Right lobe of liver (tissue), 6 donors: ENCODE measurements at regions not wholly inside any gene's neighbourhood (a gene's known extent, or its start where the extent isn't known, plus 50 kb on each side); places are given as distances from the start of the nearest gene placed in this dataset.

Experiments
- ATAC-seq, 4 donors: fragments of 200-7000 bp; cut with Tn5 transposase; one replicate each; pipeline ENCODE4 v1.9.1; 2020; ENCODE audit warnings: mild to moderate bottlenecking in 4 of 4, moderate library complexity in 4 of 4
- DNase-seq, 3 donors: peaks; one replicate each; pipeline ENCODE4 v3.0.0-alpha.2; 2020
- H3K27ac ChIP-seq, 3 donors: fragments of 200-600 bp; one replicate each; pipeline ENCODE4 v1.8.0; 2022
- H3K27me3 ChIP-seq, 2 donors: fragments of 200-600 bp; one replicate each; pipeline ENCODE4 v1.8.0; 2022
- H3K36me3 ChIP-seq, 4 donors: fragments of 200-600 bp; sonication (generic) in 1 of 4; one replicate each; pipeline versions ENCODE4 v1.5.1 to v1.8.0; 2017 to 2022; ENCODE audit warnings: control low read depth in 1 of 4
- H3K4me1 ChIP-seq, 4 donors: fragments of 200-600 bp; sonication (generic) in 1 of 4; one replicate each; pipeline versions ENCODE4 v1.5.1 to v1.8.0; 2017 to 2022; ENCODE audit warnings: control low read depth in 1 of 4
- H3K4me3 ChIP-seq, 3 donors: fragments of 200-600 bp; one replicate each; pipeline ENCODE4 v1.8.0; 2022
- H3K9me3 ChIP-seq, 4 donors: fragments of 200-600 bp; sonication (generic) in 1 of 4; one replicate each; pipeline versions ENCODE4 v1.5.1 to v1.8.0; 2017 to 2022; ENCODE audit warnings: control low read depth in 1 of 4
- POLR2A ChIP-seq: fragments of 450-650 bp; IDR thresholded peaks from one replicate; pipeline ENCODE4 v1.6.1; 2017; ENCODE audit warnings: antibody characterized with exemption, mild to moderate bottlenecking
- WGBS: methylation state at CpG from one replicate; pipeline ENCODE4 v1.1.6; 2018; ENCODE audit warnings: low coverage, low lambda C conversion rate; ENCODE audit not compliant: insufficient coverage; ENCODE audit errors: missing lambda C conversion rate; 5-methylcytosine and 5-hydroxymethylcytosine counted together
- intact Hi-C, 2 donors: fragments of 100-400 bp; cut with DNase I; formaldehyde crosslinking; loops; one replicate each; pipeline versions ENCODE4 v1.11.2 to v1.14.1; 2022
- TF ChIP-seq, protein P1 (sequence below), 4 donors: fragments of 200-600 bp in 3 of 4; fragments of 450-650 bp in 1 of 4; IDR thresholded peaks; one replicate each; pipeline versions ENCODE4 v1.5.1 to v1.8.0; 2016 to 2022; ENCODE audit warnings: antibody characterized with exemption in 4 of 4, mild to moderate bottlenecking in 2 of 4
- donor health status: DM: no; HTN: yes; CAD: no.
- donor health status: DM: no; HTN: no; CAD: no.
- donor health status: DM: no; HTN: no; CAD: no.
- donor health status: DM: no; HTN: yes; CAD: no.
- donor health status: DM: no; HTN: yes; CAD: no.

DNA sequence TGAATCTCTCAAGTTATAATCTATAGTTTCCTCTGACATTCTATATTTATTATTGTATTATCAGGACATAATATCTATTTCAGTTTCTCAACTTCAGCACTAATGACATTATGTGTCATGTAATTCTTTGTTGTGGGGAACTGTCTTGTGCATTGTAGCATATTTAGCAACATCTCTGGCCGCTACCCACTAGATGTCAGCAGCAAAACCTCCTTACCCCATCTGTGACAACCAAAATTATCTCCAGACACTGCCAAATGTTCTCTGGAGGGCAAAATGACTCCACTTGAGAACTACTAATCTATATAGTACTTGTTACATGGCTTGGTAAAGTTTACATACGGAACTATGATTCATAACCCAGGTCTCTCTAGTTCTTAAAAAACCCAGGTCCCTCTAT lies 110.2 kb downstream of the RASSF9 start:
- ATAC-seq = no peak
- Histone ChIP-seq H3K27me3 (no peaks in the 10 kb centered on the region), H3K9me3 (peaks cover 0 to 3% (median 0%) of the 10 kb centered on the region in 4 donors), H3K4me3 (no peak overlapping the region), H3K27ac (no peak overlapping the region), H3K4me1 (no peaks in the 10 kb centered on the region), H3K36me3 (no peaks in the 10 kb centered on the region)
- 60% methylated on average over 2 of the region's 2 CpGs for WGBS
- intact Hi-C loops = no loop called here
- TF ChIP-seq, protein P1, sequence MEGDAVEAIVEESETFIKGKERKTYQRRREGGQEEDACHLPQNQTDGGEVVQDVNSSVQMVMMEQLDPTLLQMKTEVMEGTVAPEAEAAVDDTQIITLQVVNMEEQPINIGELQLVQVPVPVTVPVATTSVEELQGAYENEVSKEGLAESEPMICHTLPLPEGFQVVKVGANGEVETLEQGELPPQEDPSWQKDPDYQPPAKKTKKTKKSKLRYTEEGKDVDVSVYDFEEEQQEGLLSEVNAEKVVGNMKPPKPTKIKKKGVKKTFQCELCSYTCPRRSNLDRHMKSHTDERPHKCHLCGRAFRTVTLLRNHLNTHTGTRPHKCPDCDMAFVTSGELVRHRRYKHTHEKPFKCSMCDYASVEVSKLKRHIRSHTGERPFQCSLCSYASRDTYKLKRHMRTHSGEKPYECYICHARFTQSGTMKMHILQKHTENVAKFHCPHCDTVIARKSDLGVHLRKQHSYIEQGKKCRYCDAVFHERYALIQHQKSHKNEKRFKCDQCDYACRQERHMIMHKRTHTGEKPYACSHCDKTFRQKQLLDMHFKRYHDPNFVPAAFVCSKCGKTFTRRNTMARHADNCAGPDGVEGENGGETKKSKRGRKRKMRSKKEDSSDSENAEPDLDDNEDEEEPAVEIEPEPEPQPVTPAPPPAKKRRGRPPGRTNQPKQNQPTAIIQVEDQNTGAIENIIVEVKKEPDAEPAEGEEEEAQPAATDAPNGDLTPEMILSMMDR (IDR thresholded peaks at IDR 0.05) = peak in 1 of 4 donors; percentile 2
- no peak for TF ChIP-seq POLR2A
- no peak for DNase-seq

DNA sequence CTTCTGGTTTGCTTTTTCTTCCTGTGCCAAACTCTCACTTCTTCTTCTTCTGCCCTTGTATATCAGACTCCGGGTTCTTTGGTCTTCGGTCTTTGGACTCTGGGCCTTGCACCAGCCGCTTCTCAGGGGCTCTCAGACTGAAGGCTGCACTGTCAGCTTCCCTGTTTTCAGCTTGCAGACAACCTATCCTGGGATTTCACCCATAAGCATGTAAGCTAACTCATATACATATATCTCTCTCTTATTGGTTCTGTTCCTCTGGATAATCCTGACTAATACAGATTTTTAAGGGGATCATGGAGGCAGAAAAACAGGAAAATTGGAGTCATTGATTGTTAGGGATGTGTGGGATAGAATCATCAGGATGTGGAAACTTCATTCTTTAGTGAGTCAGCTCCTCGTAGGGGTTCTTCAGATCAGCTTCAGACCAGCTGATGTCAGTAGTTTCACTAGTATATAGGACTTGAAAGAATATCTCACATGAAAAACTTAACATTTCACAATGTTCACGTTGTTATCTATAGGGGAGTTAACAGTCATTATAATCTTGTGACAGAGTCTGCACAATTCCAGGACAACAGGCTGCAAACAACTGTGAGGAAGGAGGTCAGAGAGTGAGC lies 102.9 kb downstream of the RASSF9 start:
- no peaks in the 10 kb centered on the region for H3K4me1 ChIP-seq
- TF ChIP-seq, protein P1 (IDR thresholded peaks at IDR 0.05) = no peak
- TF ChIP-seq POLR2A = no peak
- DNase-seq (no peak), ATAC-seq (no peak)
- no peaks in the 10 kb centered on the region for H3K27me3 ChIP-seq
- H3K27ac ChIP-seq = no peak overlapping the region
- intact Hi-C loops = no loop called here
- WGBS = 31% methylated on average over 4 of the region's 5 CpGs
- peaks cover 0 to 3% (median 0%) of the 10 kb centered on the region in 4 donors for H3K9me3 ChIP-seq
- no peak overlapping the region for H3K4me3 ChIP-seq
- no peaks in the 10 kb centered on the region for H3K36me3 ChIP-seq

GRCh38 chr12:85733984-85734383 lies 102.2 kb downstream of the RASSF9 start:
- 22% methylated on average over 1 of the region's 1 CpG for WGBS
- H3K4me1 ChIP-seq = no peaks in the 10 kb centered on the region
- H3K36me3 ChIP-seq = no peaks in the 10 kb centered on the region
- H3K9me3 ChIP-seq = peaks cover 0 to 3% (median 0%) of the 10 kb centered on the region in 4 donors
- no peak for DNase-seq
- TF ChIP-seq POLR2A = no peak
- TF ChIP-seq, protein P1 (IDR thresholded peaks at IDR 0.05) = no peak
- H3K27ac ChIP-seq = no peak overlapping the region
- no peak overlapping the region for H3K4me3 ChIP-seq
- ATAC-seq = no peak
- H3K27me3 ChIP-seq = no peaks in the 10 kb centered on the region
- intact Hi-C loops = no loop called here

DNA sequence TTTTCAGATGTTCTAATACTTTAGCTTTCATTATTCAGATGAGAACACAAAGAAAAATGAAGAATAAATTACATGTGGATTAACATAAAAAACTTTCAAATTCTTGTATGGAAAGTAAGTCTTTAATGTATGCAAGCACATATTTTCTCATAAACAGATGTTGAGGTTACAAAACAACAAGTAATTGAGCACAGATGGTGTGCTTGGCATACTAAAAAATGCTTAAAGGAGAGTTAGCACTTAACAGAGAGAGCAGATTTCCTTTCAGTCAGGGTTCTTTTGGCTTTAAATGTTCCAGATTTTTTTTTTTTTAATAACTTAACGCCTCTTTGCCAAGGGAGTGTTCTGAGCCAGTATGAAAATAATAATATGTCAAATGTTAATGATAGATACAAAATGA lies 96.0 kb downstream of the RASSF9 start:
- no peak for DNase-seq
- ATAC-seq = no peak
- Histone ChIP-seq H3K4me1 (no peaks in the 10 kb centered on the region), H3K27me3 (no peaks in the 10 kb centered on the region), H3K27ac (no peak overlapping the region), H3K9me3 (no peaks in the 10 kb centered on the region), H3K36me3 (no peaks in the 10 kb centered on the region), H3K4me3 (no peak overlapping the region)
- whole genome bisulfite sequencing = 28% methylated on average over 1 of the region's 1 CpG
- intact Hi-C loops = no loop called here
- TF ChIP-seq, protein P1 (IDR thresholded peaks at IDR 0.05) = no peak
- TF ChIP-seq POLR2A = no peak

GRCh38 chr12:85741046-85741445 lies 95.2 kb downstream of the RASSF9 start:
- Histone ChIP-seq H3K36me3 (no peaks in the 10 kb centered on the region), H3K27ac (no peak overlapping the region), H3K9me3 (no peaks in the 10 kb centered on the region), H3K4me1 (no peaks in the 10 kb centered on the region), H3K27me3 (no peaks in the 10 kb centered on the region), H3K4me3 (no peak overlapping the region)
- DNase-seq (no peak), ATAC-seq (no peak)
- intact Hi-C loops = no loop called here
- no peak for TF ChIP-seq POLR2A
- TF ChIP-seq, protein P1 (IDR thresholded peaks at IDR 0.05) = no peak
